ENCODE measurements at regions not wholly inside any gene's neighbourhood (a gene's known extent, or its start where the extent isn't known, plus 50 kb on each side); places are given as distances from the start of the nearest gene placed in this dataset.

GRCh38 chr1:203995228-203995627 is 77.7 kb upstream of the SOX13 start:
- TF ChIP-seq CTCF (conservative IDR thresholded peaks at IDR 0.05; ENCODE audit: low read depth, low read length) (no peak), EZH2 (IDR thresholded peaks at IDR 0.05; ENCODE audit: low read length, unreplicated experiment) (no peak)
